IPS-18a (cell line): ENCODE measurements at regions not wholly inside any gene's neighbourhood (a gene's known extent, or its start where the extent isn't known, plus 50 kb on each side); places are given as distances from the start of the nearest gene placed in this dataset.

Experiments
- H3K27ac ChIP-seq: one replicate; pipeline ENCODE4 v1.5.1; 2013; ENCODE audit warnings: low read length
- H3K27me3 ChIP-seq: one replicate; pipeline ENCODE4 v1.6.1; 2013; ENCODE audit warnings: mild to moderate bottlenecking, low read length; ENCODE audit not compliant: control insufficient read depth, insufficient read depth
- H3K36me3 ChIP-seq: one replicate; pipeline ENCODE4 v1.6.1; 2013; ENCODE audit warnings: low read depth, low read length; ENCODE audit not compliant: control insufficient read depth
- H3K4me1 ChIP-seq: one replicate; pipeline ENCODE4 v1.6.1; 2013; ENCODE audit warnings: low read depth, low read length; ENCODE audit not compliant: control insufficient read depth
- H3K4me3 ChIP-seq: one replicate; pipeline ENCODE4 v1.5.1; 2013; ENCODE audit warnings: low read length
- H3K9ac ChIP-seq: one replicate; pipeline ENCODE4 v1.6.1; 2013; ENCODE audit warnings: mild to moderate bottlenecking, low read length, moderate library complexity
- H3K9me3 ChIP-seq: one replicate; pipeline ENCODE4 v1.6.1; 2013; ENCODE audit warnings: low read depth, low read length; ENCODE audit not compliant: control insufficient read depth

GRCh38 chr5:72557167-72558045 lies 50.2 kb upstream of the ZNF366 start:
- H3K27me3 ChIP-seq = peaks cover 6% of the 10 kb centered on the region
- no peaks in the 10 kb centered on the region for H3K36me3 ChIP-seq
- peaks cover 31% of the 10 kb centered on the region for H3K4me1 ChIP-seq
- H3K27ac ChIP-seq = no peak overlapping the region
- H3K4me3 ChIP-seq = peak overlapping the region; percentile 47
- H3K9me3 ChIP-seq = no peaks in the 10 kb centered on the region
- peak overlapping the region; percentile 64 for H3K9ac ChIP-seq
